GM23248 (cell line): ENCODE measurements at regions not wholly inside any gene's neighbourhood (a gene's known extent, or its start where the extent isn't known, plus 50 kb on each side); places are given as distances from the start of the nearest gene placed in this dataset.

Source experiments
- EZH2 ChIP-seq: fragments of 200-600 bp; sonication (generic); IDR thresholded peaks from 2 replicates; pipeline ENCODE4 v1.6.1; 2018; ENCODE audit warnings: antibody characterized with exemption, mild to moderate bottlenecking; ENCODE audit not compliant: insufficient read depth, poor library complexity, severe bottlenecking
- EZH2phosphoT487 ChIP-seq: fragments of 200-600 bp; sonication (generic); IDR thresholded peaks from 2 replicates; pipeline ENCODE4 v1.6.1; 2018; ENCODE audit warnings: antibody characterized with exemption, moderate library complexity, mild to moderate bottlenecking, low read depth; ENCODE audit not compliant: insufficient read depth

GRCh38 chr6:90644492-90644891 lies 57.6 kb upstream of the MAP3K7 start:
- TF ChIP-seq EZH2 (no peak), EZH2phosphoT487 (no peak)
